CD4-positive, alpha-beta memory T cell (primary cell): ENCODE measurements at regions not wholly inside any gene's neighbourhood (a gene's known extent, or its start where the extent isn't known, plus 50 kb on each side); places are given as distances from the start of the nearest gene placed in this dataset.

Source experiments
- CTCF ChIA-PET: fragments of 350-600 bp; sonication (Branson Sonifier 250); formaldehyde crosslinking; loops from one replicate; lab custom pipeline; 2021; ENCODE audit warnings: inconsistent platforms; ENCODE audit not compliant: partially characterized antibody; lab: Charles Lee
- POLR2A ChIA-PET: fragments of 350-600 bp; sonication (Branson Sonifier 250); formaldehyde crosslinking; loops from one replicate; lab custom pipeline; 2021; ENCODE audit not compliant: partially characterized antibody; lab: Charles Lee
- DNase-seq, 5 donors: peaks; one replicate each; pipeline versions ENCODE4 v3.0.0 to v3.0.0-alpha.2; 2020 to 2022; ENCODE audit warnings: mixed read lengths in 1 of 5
- H3K27ac ChIP-seq: one replicate; pipeline ENCODE4 v1.7.0; 2013; ENCODE audit warnings: low read depth, low read length
- H3K27me3 ChIP-seq: 2 replicates; pipeline ENCODE4 v1.7.0; 2013; ENCODE audit warnings: mild to moderate bottlenecking, low read length, moderate library complexity; ENCODE audit not compliant: insufficient read depth
- H3K36me3 ChIP-seq: 2 replicates; pipeline ENCODE4 v1.7.0; 2013; ENCODE audit warnings: mild to moderate bottlenecking, low read length, moderate library complexity; ENCODE audit not compliant: insufficient read depth
- H3K4me1 ChIP-seq: 2 replicates; pipeline ENCODE4 v1.7.0; 2013; ENCODE audit warnings: mild to moderate bottlenecking, low read length, moderate library complexity; ENCODE audit not compliant: insufficient read depth
- H3K4me3 ChIP-seq, 2 donors: one replicate each; pipeline ENCODE4 v1.7.0; 2013; ENCODE audit warnings: low read length in 2 of 2, mild to moderate bottlenecking in 1 of 2
- H3K9me3 ChIP-seq, 2 donors: one replicate each; pipeline ENCODE4 v1.7.0; 2013; ENCODE audit warnings: low read length in 2 of 2, control low read depth in 1 of 2; ENCODE audit not compliant: control insufficient read depth in 1 of 2
- H3K27ac Mint-ChIP-seq, 7 donors: one replicate each; pipeline ENCODE4 v1.8.0; 2020 to 2021; ENCODE audit warnings: mixed read lengths in 7 of 7, mild to moderate bottlenecking in 6 of 7, inconsistent platforms in 3 of 7, moderate library complexity in 3 of 7
- H3K27me3 Mint-ChIP-seq, 2 donors: one replicate each; pipeline ENCODE4 v1.8.0; 2020 to 2021; ENCODE audit warnings: mixed read lengths in 2 of 2
- H3K36me3 Mint-ChIP-seq, 2 donors: one replicate each; pipeline ENCODE4 v1.8.0; 2020 to 2021; ENCODE audit warnings: mixed read lengths in 2 of 2, inconsistent platforms in 1 of 2, mild to moderate bottlenecking in 1 of 2
- H3K4me1 Mint-ChIP-seq, 4 donors: one replicate each; pipeline ENCODE4 v1.8.0; 2020 to 2021; ENCODE audit warnings: mixed read lengths in 4 of 4, mild to moderate bottlenecking in 1 of 4
- H3K4me3 Mint-ChIP-seq, 8 donors: one replicate each; pipeline ENCODE4 v1.8.0; 2020 to 2021; ENCODE audit warnings: mixed read lengths in 8 of 8, mild to moderate bottlenecking in 7 of 8, moderate library complexity in 6 of 8, inconsistent platforms in 3 of 8
- H3K9me3 Mint-ChIP-seq, 8 donors: one replicate each; pipeline ENCODE4 v1.8.0; 2020 to 2021; ENCODE audit warnings: mixed read lengths in 8 of 8, mild to moderate bottlenecking in 5 of 8, inconsistent platforms in 3 of 8, moderate library complexity in 1 of 8
- intact Hi-C: fragments of 100-400 bp; cut with micrococcal nuclease; formaldehyde crosslinking; loops from one replicate; pipeline ENCODE4 v1.15.1; 2023

DNA sequence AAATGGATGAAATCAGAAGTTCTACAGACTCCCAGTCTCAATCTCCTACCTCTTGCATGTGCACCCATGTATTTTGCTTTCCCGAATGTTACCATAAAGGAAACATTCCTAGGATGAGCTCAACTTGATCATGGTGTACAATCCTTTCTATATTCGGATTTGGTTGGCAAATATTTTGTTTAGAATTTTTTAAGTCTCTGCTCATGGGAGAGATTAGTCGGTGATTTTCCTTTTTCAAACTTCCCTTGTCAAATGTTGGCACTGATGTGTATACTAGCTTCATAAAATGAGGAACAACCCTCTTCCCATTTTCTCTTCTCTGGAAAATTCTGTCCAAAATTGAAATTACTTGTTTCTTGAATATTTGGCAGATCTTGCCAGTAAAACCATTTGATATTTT, 317.6 kb upstream of the RASGRP1 start:
- peaks cover 0 to 12% (median 10%) of the 10 kb centered on the region in 4 donors for H3K4me1 Mint-ChIP-seq
- ChIA-PET CTCF (no interaction called here), POLR2A (no interaction called here)
- no peak for DNase-seq
- Histone ChIP-seq H3K4me3 (no peak overlapping the region), H3K27ac (no peak overlapping the region), H3K36me3 (no peaks in the 10 kb centered on the region), H3K9me3 (no peaks in the 10 kb centered on the region), H3K27me3 (no peaks in the 10 kb centered on the region), H3K4me1 (no peaks in the 10 kb centered on the region)
- H3K27me3 Mint-ChIP-seq: peaks cover 0 to 4% of the 10 kb centered on the region in 2 donors
- H3K4me3 Mint-ChIP-seq: no peak overlapping the region
- intact Hi-C loops: no loop called here
- H3K36me3 Mint-ChIP-seq: no peaks in the 10 kb centered on the region
- no peaks in the 10 kb centered on the region for H3K9me3 Mint-ChIP-seq
- no peak overlapping the region for H3K27ac Mint-ChIP-seq

DNA sequence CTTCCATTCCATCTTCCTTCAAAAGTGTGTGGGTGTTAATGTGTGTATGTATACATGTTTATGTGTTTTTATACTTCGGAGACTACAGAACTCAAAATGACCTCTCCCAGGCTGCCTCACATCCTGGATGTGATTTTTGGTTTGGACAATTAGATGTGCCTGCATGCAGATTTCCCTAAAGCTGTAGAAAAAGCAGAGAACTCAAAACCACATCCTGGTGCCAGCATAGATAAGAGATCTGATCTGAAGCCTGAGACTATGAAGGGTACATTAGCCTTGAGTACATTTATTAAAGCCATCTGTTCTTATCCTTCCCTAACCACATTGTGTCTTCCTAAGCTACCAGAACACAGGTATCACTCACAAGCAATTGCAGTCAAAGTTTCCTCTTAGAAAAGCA, 319.4 kb upstream of the RASGRP1 start:
- intact Hi-C loops: no loop called here
- Mint-ChIP-seq H3K9me3 (no peaks in the 10 kb centered on the region), H3K27ac (no peak overlapping the region), H3K36me3 (no peaks in the 10 kb centered on the region), H3K4me1 (peaks cover 0 to 12% (median 10%) of the 10 kb centered on the region in 4 donors), H3K27me3 (peaks cover 0 to 6% of the 10 kb centered on the region in 2 donors), H3K4me3 (no peak overlapping the region)
- ChIA-PET POLR2A (no interaction called here), CTCF (no interaction called here)
- no peaks in the 10 kb centered on the region for H3K4me1 ChIP-seq
- no peak overlapping the region for H3K27ac ChIP-seq
- H3K27me3 ChIP-seq: no peaks in the 10 kb centered on the region
- H3K9me3 ChIP-seq: no peaks in the 10 kb centered on the region
- no peak for DNase-seq
- H3K4me3 ChIP-seq: no peak overlapping the region
- no peaks in the 10 kb centered on the region for H3K36me3 ChIP-seq

DNA sequence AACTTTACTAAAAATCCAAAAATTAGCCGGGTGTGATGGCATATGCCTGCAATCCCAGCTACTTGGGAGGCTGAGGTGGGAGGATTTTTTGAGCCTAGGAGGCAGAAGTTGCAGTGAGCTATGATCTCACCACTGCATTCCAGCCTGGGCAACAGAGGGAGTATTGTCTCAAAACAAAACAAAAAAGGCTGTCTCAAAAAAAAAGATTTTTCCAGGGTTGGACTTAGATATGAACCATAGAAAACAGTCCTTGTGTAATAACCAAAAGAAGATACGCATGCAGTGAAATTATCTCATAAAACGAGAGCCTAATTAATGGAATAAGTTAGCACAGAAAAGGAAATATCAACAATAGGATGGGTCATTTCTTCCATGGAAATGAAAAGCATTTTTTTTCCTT, 320.4 kb upstream of the RASGRP1 start:
- POLR2A ChIA-PET: no interaction called here
- Mint-ChIP-seq H3K36me3 (no peaks in the 10 kb centered on the region), H3K9me3 (no peaks in the 10 kb centered on the region)

DNA sequence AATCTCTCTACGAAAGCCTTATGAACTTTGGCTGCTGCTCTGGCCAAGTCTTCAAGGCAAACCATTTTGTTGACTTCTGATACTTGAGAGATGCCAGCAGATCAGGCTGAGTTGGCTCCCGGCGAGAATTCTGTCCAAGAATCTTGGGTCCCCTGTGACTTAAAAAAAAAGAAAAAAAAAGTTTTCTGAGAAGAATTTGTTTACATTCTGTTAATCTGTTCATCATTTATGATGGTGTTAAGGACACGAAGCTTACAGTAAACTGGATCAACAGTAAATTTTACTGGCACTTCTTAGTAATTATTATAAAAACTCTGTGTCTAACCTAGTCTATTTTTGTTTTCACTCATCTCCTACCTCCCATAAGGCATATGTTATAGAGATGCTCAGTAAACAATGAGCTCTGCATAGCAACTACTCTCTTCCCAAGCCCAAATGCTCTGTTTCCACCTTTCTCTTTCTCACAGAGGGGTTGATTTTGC, 320.9 kb upstream of the RASGRP1 start:
- POLR2A ChIA-PET: no interaction called here
- CTCF ChIA-PET: interaction anchor here (1.0 kb wide), 1 partner anchor 69 kb away, joined by 3 read pairs; no protein-coding TSS in a partner anchor
- no peaks in the 10 kb centered on the region for H3K9me3 Mint-ChIP-seq

More for the DNA sequence above, 320.4 kb upstream of the RASGRP1 start:
- Mint-ChIP-seq H3K4me1 (peaks cover 0 to 12% (median 10%) of the 10 kb centered on the region in 4 donors), H3K27me3 (peaks cover 0 to 6% of the 10 kb centered on the region in 2 donors), H3K4me3 (no peak overlapping the region), H3K27ac (no peak overlapping the region)
- CTCF ChIA-PET: interaction anchor here (1.0 kb wide), 1 partner anchor 68 kb away, joined by 3 read pairs; no protein-coding TSS in a partner anchor
- Histone ChIP-seq H3K36me3 (no peaks in the 10 kb centered on the region), H3K4me1 (no peaks in the 10 kb centered on the region), H3K27ac (no peak overlapping the region), H3K9me3 (no peaks in the 10 kb centered on the region), H3K27me3 (no peaks in the 10 kb centered on the region), H3K4me3 (no peak overlapping the region)
- intact Hi-C loops: no loop called here
- no peak for DNase-seq

DNA sequence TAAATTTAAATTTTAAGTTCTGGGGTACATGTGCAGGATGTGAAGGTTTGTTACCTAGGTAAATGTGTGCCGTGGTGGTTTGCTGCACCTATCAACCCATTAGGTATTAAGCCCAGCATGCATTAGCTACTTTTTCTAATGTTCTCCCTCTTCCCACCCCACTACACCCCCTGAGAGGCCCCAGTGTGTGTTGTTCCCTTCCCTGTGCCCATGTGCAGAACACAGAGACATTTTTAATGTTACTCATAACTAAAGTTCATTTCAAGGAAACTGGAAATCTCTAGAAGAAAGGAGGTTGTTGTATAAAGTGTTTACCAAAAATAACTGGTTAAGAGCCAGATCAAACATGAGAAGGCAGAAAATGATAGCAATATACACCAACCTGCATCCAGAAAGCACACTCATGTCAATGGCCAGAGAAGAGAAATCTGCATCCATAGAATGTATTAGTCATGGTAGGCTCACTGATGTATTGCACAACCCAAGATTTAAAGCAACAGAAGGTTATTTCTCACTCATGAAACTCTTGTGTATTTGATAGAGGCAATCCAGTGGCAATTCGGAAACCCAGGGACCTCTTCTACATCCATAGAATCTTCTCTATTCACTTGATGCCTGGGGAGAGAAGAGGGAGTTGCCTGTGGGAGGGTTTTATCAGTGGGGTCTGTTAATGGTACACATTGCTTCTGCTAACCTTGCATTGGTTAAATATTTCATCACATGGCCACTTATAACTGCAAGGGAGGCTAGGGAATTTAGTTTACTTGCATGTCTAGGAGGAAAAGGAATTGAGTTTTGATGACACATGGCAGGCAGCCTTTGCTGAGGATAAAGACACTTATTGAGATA, 321.9 kb upstream of the RASGRP1 start:
- POLR2A ChIA-PET: interaction anchor here (0.5 kb wide), 1 partner anchor 490 kb away, joined by 4 read pairs; no protein-coding TSS in a partner anchor
- Mint-ChIP-seq H3K4me3 (no peak overlapping the region), H3K27me3 (peaks cover 0 to 6% of the 10 kb centered on the region in 2 donors), H3K9me3 (peaks cover 0 to 2% (median 0%) of the 10 kb centered on the region in 8 donors), H3K4me1 (peaks cover 0 to 12% (median 10%) of the 10 kb centered on the region in 4 donors), H3K36me3 (no peaks in the 10 kb centered on the region), H3K27ac (no peak overlapping the region)
- H3K4me3 ChIP-seq: no peak overlapping the region
- no peak overlapping the region for H3K27ac ChIP-seq
- DNase-seq: no peak
- no peaks in the 10 kb centered on the region for H3K36me3 ChIP-seq
- CTCF ChIA-PET: interaction anchor here (1.0 kb wide), 1 partner anchor 70 kb away, joined by 3 read pairs; no protein-coding TSS in a partner anchor
- intact Hi-C loops: no loop called here
- H3K4me1 ChIP-seq: no peaks in the 10 kb centered on the region
- H3K27me3 ChIP-seq: no peaks in the 10 kb centered on the region
- no peaks in the 10 kb centered on the region for H3K9me3 ChIP-seq

More for the DNA sequence above, 320.9 kb upstream of the RASGRP1 start:
- H3K36me3 ChIP-seq: no peaks in the 10 kb centered on the region
- Mint-ChIP-seq H3K27me3 (peaks cover 0 to 6% of the 10 kb centered on the region in 2 donors), H3K36me3 (no peaks in the 10 kb centered on the region), H3K27ac (no peak overlapping the region), H3K4me3 (no peak overlapping the region), H3K4me1 (peaks cover 0 to 12% (median 10%) of the 10 kb centered on the region in 4 donors)
- intact Hi-C loops: no loop called here
- DNase-seq: no peak
- no peaks in the 10 kb centered on the region for H3K9me3 ChIP-seq
- no peaks in the 10 kb centered on the region for H3K4me1 ChIP-seq
- H3K4me3 ChIP-seq: no peak overlapping the region
- H3K27me3 ChIP-seq: no peaks in the 10 kb centered on the region
- no peak overlapping the region for H3K27ac ChIP-seq

DNA sequence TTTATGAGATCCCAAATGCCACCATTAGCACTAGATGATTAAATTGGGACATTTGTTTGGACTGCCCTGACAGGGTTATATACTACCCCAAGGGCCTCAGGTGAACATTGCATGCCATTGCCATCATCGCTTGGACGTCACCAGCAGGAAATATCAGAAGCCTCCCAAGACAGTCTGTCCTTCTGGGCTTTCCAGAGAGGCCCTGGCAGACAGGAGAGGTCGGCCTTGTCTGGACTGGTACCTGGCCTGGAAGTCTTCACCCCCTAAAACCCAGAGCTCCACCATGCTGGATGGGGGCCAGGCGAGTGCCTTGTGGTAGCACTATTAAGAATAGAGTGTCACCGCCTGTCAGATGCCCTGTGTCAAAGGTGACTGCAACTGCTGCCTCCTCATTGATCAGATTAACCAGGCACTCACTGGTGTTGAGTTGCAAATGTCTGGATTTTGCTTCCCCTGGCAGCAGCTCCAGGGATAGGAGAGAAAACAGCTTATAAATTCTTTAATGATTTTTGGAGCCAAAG, 324.1 kb upstream of the RASGRP1 start:
- Mint-ChIP-seq H3K27me3 (peaks cover 0 to 6% of the 10 kb centered on the region in 2 donors), H3K27ac (no peak overlapping the region), H3K9me3 (peaks cover 0 to 9% (median 1%) of the 10 kb centered on the region in 8 donors), H3K4me1 (peaks cover 0 to 11% (median 9%) of the 10 kb centered on the region in 4 donors), H3K36me3 (no peaks in the 10 kb centered on the region), H3K4me3 (no peak overlapping the region)
- Histone ChIP-seq H3K27ac (no peak overlapping the region), H3K27me3 (no peaks in the 10 kb centered on the region), H3K36me3 (no peaks in the 10 kb centered on the region), H3K9me3 (no peaks in the 10 kb centered on the region), H3K4me3 (no peak overlapping the region), H3K4me1 (no peaks in the 10 kb centered on the region)
- intact Hi-C loops: no loop called here
- no peak for DNase-seq
- ChIA-PET POLR2A (no interaction called here), CTCF (no interaction called here)

DNA sequence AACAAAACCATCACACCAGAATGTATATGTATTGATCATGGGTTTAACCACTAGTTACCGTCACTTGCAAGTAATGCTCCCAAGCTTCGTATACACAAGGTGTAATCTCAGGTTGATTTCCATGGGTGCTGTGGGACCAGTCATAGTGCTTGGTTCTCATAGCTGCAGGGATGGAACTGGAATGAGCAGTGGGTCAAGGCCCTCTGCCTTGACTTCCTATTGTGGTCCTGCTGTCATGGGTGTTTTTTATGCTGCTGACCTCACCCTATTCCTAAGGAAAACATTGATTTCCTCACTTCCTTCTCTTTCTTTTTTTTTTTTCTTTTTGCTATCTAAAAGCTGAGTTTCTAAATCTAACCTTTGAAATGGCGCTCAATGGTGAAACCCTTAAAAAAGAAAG, 325.6 kb upstream of the RASGRP1 start:
- no peaks in the 10 kb centered on the region for H3K4me1 ChIP-seq

More for the DNA sequence above, 325.6 kb upstream of the RASGRP1 start:
- H3K9me3 ChIP-seq: no peaks in the 10 kb centered on the region
- H3K36me3 Mint-ChIP-seq: no peaks in the 10 kb centered on the region
- no peak overlapping the region for H3K4me3 ChIP-seq
- DNase-seq: no peak
- intact Hi-C loops: no loop called here
- ChIA-PET CTCF (no interaction called here), POLR2A (no interaction called here)
- H3K36me3 ChIP-seq: no peaks in the 10 kb centered on the region
- H3K4me1 Mint-ChIP-seq: no peaks in the 10 kb centered on the region
- H3K27ac ChIP-seq: no peak overlapping the region
- peaks cover 2 to 6% of the 10 kb centered on the region in 2 donors for H3K27me3 Mint-ChIP-seq
- H3K27ac Mint-ChIP-seq: no peak overlapping the region
- no peak overlapping the region for H3K4me3 Mint-ChIP-seq
- no peaks in the 10 kb centered on the region for H3K27me3 ChIP-seq
- peaks cover 0 to 9% (median 1%) of the 10 kb centered on the region in 8 donors for H3K9me3 Mint-ChIP-seq
